Progenitor cell of endocrine pancreas (in vitro differentiated cells): ENCODE measurements at regions not wholly inside any gene's neighbourhood (a gene's known extent, or its start where the extent isn't known, plus 50 kb on each side); places are given as distances from the start of the nearest gene placed in this dataset.

Experiments
- DNase-seq: peaks from one replicate; pipeline ENCODE4 v3.0.0; 2021; ENCODE audit warnings: low spot score; ENCODE audit not compliant: unreplicated experiment
- H3K27ac Mint-ChIP-seq: 2 replicates; pipeline ENCODE4 v1.8.0; 2021; ENCODE audit warnings: mild to moderate bottlenecking, moderate library complexity, mixed read lengths
- H3K27me3 Mint-ChIP-seq: 2 replicates; pipeline ENCODE4 v1.8.0; 2021; ENCODE audit warnings: mixed read lengths
- H3K36me3 Mint-ChIP-seq: 2 replicates; pipeline ENCODE4 v1.8.0; 2022; ENCODE audit warnings: mixed read lengths; ENCODE audit not compliant: insufficient read depth
- H3K4me1 Mint-ChIP-seq: 2 replicates; pipeline ENCODE4 v1.8.0; 2021; ENCODE audit warnings: low read depth, mixed read lengths
- H3K4me3 Mint-ChIP-seq: 2 replicates; pipeline ENCODE4 v1.8.0; 2021; ENCODE audit warnings: low read depth, mild to moderate bottlenecking, moderate library complexity, mixed read lengths
- H3K9me3 Mint-ChIP-seq: 2 replicates; pipeline ENCODE4 v1.8.0; 2021; ENCODE audit warnings: low read depth, mixed read lengths
- CTCF ChIP-seq: fragments of 200-600 bp; sonication (generic); IDR thresholded peaks from one replicate; pipeline ENCODE4 v1.5.0; 2021; ENCODE audit warnings: antibody characterized with exemption, mild to moderate bottlenecking; ENCODE audit not compliant: unreplicated experiment

- Mint-ChIP-seq H3K36me3 (no peaks in the 10 kb centered on the region), H3K9me3 (peaks cover 17% of the 10 kb centered on the region), H3K4me3 (no peak overlapping the region), H3K27ac (no peak overlapping the region), H3K4me1 (peaks cover 2% of the 10 kb centered on the region), H3K27me3 (no peaks in the 10 kb centered on the region)
- TF ChIP-seq CTCF: no peak
- DNase-seq: no peak
These were observed 719.0 kb upstream of the SLC39A10 start for GRCh38 chr2:194938066-194938465.

DNA sequence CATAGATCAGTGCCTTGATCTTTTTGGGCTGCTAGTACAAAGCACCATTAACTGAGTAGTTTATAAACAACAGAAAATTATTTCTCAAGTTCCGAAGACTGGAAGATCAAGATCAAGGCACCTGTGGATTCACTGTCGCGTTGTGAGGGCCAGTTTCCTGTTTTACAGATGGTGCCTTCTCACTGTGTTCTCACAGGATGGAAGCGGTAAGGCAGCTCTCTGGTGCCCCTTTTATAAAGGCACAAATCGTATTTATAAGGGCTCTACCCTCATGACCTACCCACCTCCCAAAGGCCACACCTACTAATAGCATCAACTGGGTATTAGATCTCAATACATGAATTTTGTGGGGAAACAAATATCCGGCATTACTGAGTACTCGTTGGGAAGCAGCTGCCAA is 729.5 kb upstream of the SLC39A10 start:
- Mint-ChIP-seq H3K27ac (no peak overlapping the region), H3K27me3 (no peaks in the 10 kb centered on the region), H3K4me3 (no peak overlapping the region), H3K9me3 (no peaks in the 10 kb centered on the region), H3K36me3 (no peaks in the 10 kb centered on the region), H3K4me1 (peaks cover 19% of the 10 kb centered on the region)
- DNase-seq: no peak
- no peak for TF ChIP-seq CTCF

DNA sequence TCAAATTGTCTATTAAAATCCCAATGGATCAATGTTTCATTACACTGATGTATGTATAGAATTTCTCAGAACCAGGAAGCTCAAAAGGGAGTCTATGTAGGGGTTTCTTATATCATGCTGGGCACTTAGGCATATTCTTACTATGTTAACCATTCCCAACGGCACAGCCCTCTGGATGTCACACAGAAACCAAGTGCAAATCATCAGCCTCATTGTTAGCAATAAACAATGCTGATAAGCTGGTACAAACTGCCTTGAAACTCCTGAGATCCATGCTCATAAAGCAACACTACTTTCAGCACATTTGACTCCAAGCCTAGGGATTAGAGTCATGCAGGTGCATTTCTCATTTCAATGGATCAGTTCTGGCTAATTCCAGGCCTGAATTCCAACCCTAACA is 730.2 kb upstream of the SLC39A10 start:
- Mint-ChIP-seq H3K4me3 (no peak overlapping the region), H3K27ac (no peak overlapping the region), H3K27me3 (no peaks in the 10 kb centered on the region), H3K4me1 (peaks cover 19% of the 10 kb centered on the region), H3K36me3 (no peaks in the 10 kb centered on the region), H3K9me3 (no peaks in the 10 kb centered on the region)
- no peak for DNase-seq
- no peak for TF ChIP-seq CTCF

GRCh38 chr2:194925742-194926141 is 731.3 kb upstream of the SLC39A10 start:
- no peak for TF ChIP-seq CTCF
- no peak for DNase-seq
- Mint-ChIP-seq H3K27ac (no peak overlapping the region), H3K27me3 (no peaks in the 10 kb centered on the region), H3K4me1 (peaks cover 19% of the 10 kb centered on the region), H3K9me3 (no peaks in the 10 kb centered on the region), H3K36me3 (no peaks in the 10 kb centered on the region), H3K4me3 (no peak overlapping the region)

DNA sequence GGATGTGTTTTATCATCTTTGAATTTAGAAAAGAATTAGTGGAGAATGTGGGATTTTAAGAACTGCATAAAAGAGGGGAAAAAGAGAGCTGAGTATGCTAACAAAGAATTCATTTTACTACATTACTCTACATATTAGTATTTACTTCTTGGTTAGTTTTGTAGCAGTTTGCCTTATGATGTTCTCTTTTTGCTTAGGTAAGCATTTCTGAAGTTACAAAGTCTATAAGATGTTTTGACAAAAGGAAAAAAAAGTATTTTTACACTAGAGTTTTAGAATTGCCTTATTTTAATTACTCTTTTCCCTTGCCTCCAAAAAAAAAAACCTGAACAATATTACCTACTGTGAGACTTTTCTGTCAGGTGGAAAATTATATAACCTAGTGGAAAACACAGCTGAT is 739.5 kb upstream of the SLC39A10 start:
- no peak for TF ChIP-seq CTCF
- Mint-ChIP-seq H3K4me1 (peaks cover 4% of the 10 kb centered on the region), H3K4me3 (no peak overlapping the region), H3K27me3 (no peaks in the 10 kb centered on the region), H3K9me3 (no peaks in the 10 kb centered on the region), H3K36me3 (no peaks in the 10 kb centered on the region), H3K27ac (no peak overlapping the region)
- DNase-seq: no peak
